ENCODE measurements at regions not wholly inside any gene's neighbourhood (a gene's known extent, or its start where the extent isn't known, plus 50 kb on each side); places are given as distances from the start of the nearest gene placed in this dataset.
A peak's percentile ranks its signal among the peaks of the same experiment; 100 is the strongest.

DNA sequence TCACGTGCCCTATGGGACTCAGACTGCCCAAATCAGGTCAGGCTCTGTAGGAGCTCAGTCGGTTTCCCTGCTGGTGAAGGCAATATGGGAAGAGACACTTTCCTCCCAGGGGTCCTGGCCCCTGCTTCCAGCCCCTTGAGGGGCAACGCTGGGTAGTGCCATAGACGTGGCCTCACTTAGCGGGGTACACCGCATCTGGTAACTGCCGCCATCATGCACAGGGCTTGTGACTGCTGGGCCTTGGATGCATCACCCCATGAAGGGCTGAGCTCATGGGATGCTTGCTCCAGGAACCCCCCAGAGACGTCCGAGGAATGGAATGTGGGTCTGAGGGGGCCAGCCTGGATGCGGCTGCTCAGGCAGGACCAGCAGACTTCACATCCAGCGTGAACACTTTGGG, 127.3 kb upstream of the HDAC4 start:
- Histone ChIP-seq H3K9ac (no peak overlapping the region), H3K9me3 (replicated peaks in 1 of 11) (peaks cover 0 to 17% (median 5%) of the 10 kb centered on the region in 11 experiments; a peak in 9 of 22 replicates), H3K4me3 (no peak overlapping the region), H4K20me1 (no peaks in the 10 kb centered on the region; a peak in 1 of 22 replicates), H3K36me3 (no peaks in the 10 kb centered on the region), H3K4me1 (peaks cover 8 to 25% (median 19%) of the 10 kb centered on the region in 10 experiments; a peak in 19 of 20 replicates), H3K27ac (no peak overlapping the region), H3K4me2 (no peak overlapping the region), H3K27me3 (no peaks in the 10 kb centered on the region)
- no peak for TF ChIP-seq Cebpa-rat (IDR thresholded peaks at IDR 0.05)

GRCh38 chr2:239526666-239527415, 126.0 kb upstream of the HDAC4 start:
- Histone ChIP-seq H4K20me1 (no peaks in the 10 kb centered on the region), H3K4me3 (no peak overlapping the region), H3K27me3 (no peaks in the 10 kb centered on the region), H3K36me3 (no peaks in the 10 kb centered on the region), H3K9me3 (replicated peaks in 1 of 11) (peaks cover 0 to 17% (median 5%) of the 10 kb centered on the region in 11 experiments; a peak in 9 of 22 replicates), H3K4me1 (peaks cover 0 to 12% (median 6%) of the 10 kb centered on the region in 10 experiments; a peak in 16 of 20 replicates), H3K27ac (no peak overlapping the region), H3K9ac (no peak overlapping the region), H3K4me2 (no peak overlapping the region)
- no peak for TF ChIP-seq Cebpa-rat (IDR thresholded peaks at IDR 0.05)

- Histone ChIP-seq H3K4me1 (peaks cover 0 to 7% (median 2%) of the 10 kb centered on the region in 10 experiments; a peak in 8 of 20 replicates), H3K9ac (no peak overlapping the region), H3K27ac (no peak overlapping the region), H3K4me3 (no peak overlapping the region), H3K9me3 (replicated peaks in 1 of 11) (peaks cover 0 to 17% (median 5%) of the 10 kb centered on the region in 11 experiments; a peak in 9 of 22 replicates), H3K27me3 (no peaks in the 10 kb centered on the region), H3K36me3 (no peaks in the 10 kb centered on the region), H3K4me2 (no peak overlapping the region), H4K20me1 (no peaks in the 10 kb centered on the region)
- no peak for TF ChIP-seq Cebpa-rat (IDR thresholded peaks at IDR 0.05)
Observed at GRCh38 chr2:239526038-239526437, 125.2 kb upstream of the HDAC4 start.

GRCh38 chr2:239523954-239524330, 123.1 kb upstream of the HDAC4 start:
- peaks cover 0 to 17% (median 5%) of the 10 kb centered on the region in 11 experiments; a peak in 9 of 22 replicates for H3K9me3 ChIP-seq (replicated peaks in 1 of 11)
- no peaks in the 10 kb centered on the region for H3K27me3 ChIP-seq
- H3K4me2 ChIP-seq, result peak overlapping the region in 4 of 11 experiments; percentile 8 to 26 (median 14); a peak in 5 of 22 replicates
- H3K4me1 ChIP-seq, result peaks cover 0 to 27% (median 18%) of the 10 kb centered on the region in 10 experiments; a peak in 16 of 20 replicates
- no peak overlapping the region for H3K9ac ChIP-seq
- no peak overlapping the region for H3K27ac ChIP-seq
- H3K4me3 ChIP-seq, result no peak overlapping the region
- no peak for TF ChIP-seq Cebpa-rat (IDR thresholded peaks at IDR 0.05)
- no peaks in the 10 kb centered on the region for H4K20me1 ChIP-seq
- H3K36me3 ChIP-seq, result no peaks in the 10 kb centered on the region

DNA sequence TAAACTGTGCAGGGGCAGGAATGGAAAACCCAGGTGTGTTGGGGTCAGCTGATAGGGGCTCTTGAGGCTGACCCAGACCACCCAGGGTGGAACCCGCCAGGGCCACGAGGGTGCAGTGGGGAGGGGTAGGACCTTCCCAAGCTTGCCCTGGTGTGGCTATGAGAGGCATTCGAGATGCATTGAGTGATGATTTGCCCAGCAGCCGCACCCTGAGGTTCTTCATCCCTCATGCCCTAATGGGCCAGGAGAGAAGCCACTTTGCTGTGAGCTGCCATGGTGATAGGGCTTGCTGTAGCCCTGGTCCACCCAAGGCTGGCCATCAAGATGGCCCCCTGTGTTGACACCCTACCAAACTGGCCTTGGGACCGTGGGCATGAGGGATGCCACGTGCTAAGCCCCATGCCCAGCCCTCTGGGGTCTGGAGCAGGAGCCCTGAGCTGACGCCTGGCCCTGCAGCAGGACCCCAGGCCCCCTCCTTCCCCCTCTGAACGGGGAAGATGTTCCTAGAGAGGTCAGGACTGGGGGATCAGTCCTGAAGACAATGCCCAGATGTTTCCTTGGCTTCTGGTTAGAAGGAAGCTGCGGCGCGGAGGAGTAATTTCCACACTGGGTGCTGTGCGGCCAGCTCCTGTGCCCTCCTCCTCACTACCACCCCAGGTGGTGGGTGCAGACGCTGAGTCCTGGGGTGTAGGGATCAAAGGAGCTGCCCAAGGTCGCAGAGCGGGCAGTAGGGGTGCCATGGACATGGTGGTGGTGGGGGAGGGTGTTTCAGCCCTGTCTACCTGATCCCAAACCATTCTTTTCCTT, 122.5 kb upstream of the HDAC4 start:
- no peak overlapping the region for H3K4me3 ChIP-seq
- TF ChIP-seq Cebpa-rat (IDR thresholded peaks at IDR 0.05), result no peak
- H3K9me3 ChIP-seq (replicated peaks in 1 of 11), result peaks cover 0 to 16% (median 5%) of the 10 kb centered on the region in 11 experiments; a peak in 9 of 22 replicates
- H3K4me1 ChIP-seq, result peaks cover 0 to 33% (median 24%) of the 10 kb centered on the region in 10 experiments; a peak in 16 of 20 replicates
- H4K20me1 ChIP-seq, result no peaks in the 10 kb centered on the region
- no peaks in the 10 kb centered on the region for H3K27me3 ChIP-seq
- no peak overlapping the region for H3K9ac ChIP-seq
- H3K36me3 ChIP-seq, result no peaks in the 10 kb centered on the region
- no peak overlapping the region for H3K27ac ChIP-seq
- peak overlapping the region in 4 of 11 experiments; percentile 8 to 26 (median 14); a peak in 4 of 22 replicates for H3K4me2 ChIP-seq

DNA sequence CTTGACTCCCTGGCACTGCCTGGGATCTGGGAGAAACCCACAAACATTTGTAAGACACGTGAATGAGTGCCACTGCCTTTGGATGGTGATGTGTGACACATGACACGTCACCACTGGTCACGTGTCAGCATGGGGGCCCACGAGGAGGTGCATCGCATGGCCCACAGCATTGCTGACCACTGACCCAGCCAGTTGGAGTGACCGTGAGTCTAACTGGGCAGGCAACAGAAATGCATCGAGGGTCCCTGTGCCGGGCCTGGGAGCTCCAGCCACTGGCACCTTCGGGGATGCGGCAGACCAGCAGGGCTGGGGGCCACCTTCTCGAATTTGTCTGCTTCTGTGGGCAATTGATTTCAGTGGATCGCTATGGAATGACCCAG, 121.9 kb upstream of the HDAC4 start:
- H3K9me3 ChIP-seq (replicated peaks in 1 of 11), result peaks cover 0 to 9% (median 4%) of the 10 kb centered on the region in 11 experiments; a peak in 6 of 22 replicates
- H3K4me3 ChIP-seq, result no peak overlapping the region
- H3K4me2 ChIP-seq, result no peak overlapping the region
- H3K4me1 ChIP-seq, result peaks cover 0 to 40% (median 30%) of the 10 kb centered on the region in 10 experiments; a peak in 17 of 20 replicates
- no peaks in the 10 kb centered on the region for H3K36me3 ChIP-seq
- H4K20me1 ChIP-seq, result no peaks in the 10 kb centered on the region
- no peak overlapping the region for H3K9ac ChIP-seq
- no peaks in the 10 kb centered on the region for H3K27me3 ChIP-seq
- TF ChIP-seq Cebpa-rat (IDR thresholded peaks at IDR 0.05), result no peak
- H3K27ac ChIP-seq, result no peak overlapping the region

DNA sequence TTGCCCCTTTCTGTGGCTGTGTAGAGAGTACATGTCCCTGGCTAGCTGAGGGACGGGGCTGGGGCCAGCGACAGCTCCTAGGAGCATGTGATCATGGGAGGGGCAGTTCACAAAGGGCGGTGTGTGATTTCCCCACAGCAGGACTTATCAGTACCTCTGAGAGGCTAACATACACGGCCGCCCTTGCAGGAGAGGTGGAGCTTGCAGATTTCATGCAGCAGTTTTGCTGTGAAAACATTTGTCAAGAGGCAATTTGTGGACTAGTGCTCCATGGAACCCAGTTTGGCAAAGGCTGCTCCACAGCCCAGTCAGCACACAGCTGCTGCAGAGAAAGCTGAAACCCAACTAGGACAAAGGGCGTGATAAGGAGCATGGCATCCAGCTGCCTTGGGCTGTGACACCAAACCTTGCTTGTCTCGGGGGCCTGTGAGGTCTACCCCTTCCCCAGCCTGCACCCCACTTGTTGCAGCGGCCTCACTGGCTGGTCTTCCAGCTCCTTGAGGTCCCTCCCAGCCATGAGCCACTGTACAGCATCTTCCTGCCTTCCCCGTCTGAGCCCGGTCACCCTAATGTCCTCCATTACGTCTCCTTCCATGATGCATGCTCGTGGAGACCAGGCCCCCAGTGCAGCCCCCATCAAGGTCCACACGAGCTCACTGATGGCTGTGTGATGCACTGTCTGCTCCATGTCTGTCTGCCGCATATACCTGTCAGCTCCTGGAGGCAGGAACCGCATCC, 121.4 kb upstream of the HDAC4 start:
- H3K4me2 ChIP-seq, result no peak overlapping the region
- no peak overlapping the region for H3K27ac ChIP-seq
- peaks cover 0 to 45% (median 36%) of the 10 kb centered on the region in 10 experiments; a peak in 17 of 20 replicates for H3K4me1 ChIP-seq
- H3K9ac ChIP-seq, result no peak overlapping the region
- no peak overlapping the region for H3K4me3 ChIP-seq
- no peak for TF ChIP-seq Cebpa-rat (IDR thresholded peaks at IDR 0.05)
- H4K20me1 ChIP-seq, result no peaks in the 10 kb centered on the region
- peaks cover 0 to 8% (median 3%) of the 10 kb centered on the region in 11 experiments; a peak in 4 of 22 replicates for H3K9me3 ChIP-seq (replicated peaks in 1 of 11)
- no peaks in the 10 kb centered on the region for H3K27me3 ChIP-seq
- no peaks in the 10 kb centered on the region for H3K36me3 ChIP-seq

GRCh38 chr2:239521518-239521815, 120.6 kb upstream of the HDAC4 start:
- no peak for TF ChIP-seq Cebpa-rat (IDR thresholded peaks at IDR 0.05)
- H3K27ac ChIP-seq, result no peak overlapping the region
- no peaks in the 10 kb centered on the region for H3K36me3 ChIP-seq
- peaks cover 0 to under 1% (median 0%) of the 10 kb centered on the region in 11 experiments; a peak in 1 of 22 replicates for H3K9me3 ChIP-seq (replicated peaks in 1 of 11)
- peaks cover 0 to 52% (median 43%) of the 10 kb centered on the region in 10 experiments; a peak in 17 of 20 replicates for H3K4me1 ChIP-seq
- H4K20me1 ChIP-seq, result no peaks in the 10 kb centered on the region
- H3K9ac ChIP-seq, result no peak overlapping the region
- no peak overlapping the region for H3K4me2 ChIP-seq
- no peaks in the 10 kb centered on the region for H3K27me3 ChIP-seq
- no peak overlapping the region for H3K4me3 ChIP-seq
